ENCODE measurements at regions not wholly inside any gene's neighbourhood (a gene's known extent, or its start where the extent isn't known, plus 50 kb on each side); places are given as distances from the start of the nearest gene placed in this dataset.

DNA sequence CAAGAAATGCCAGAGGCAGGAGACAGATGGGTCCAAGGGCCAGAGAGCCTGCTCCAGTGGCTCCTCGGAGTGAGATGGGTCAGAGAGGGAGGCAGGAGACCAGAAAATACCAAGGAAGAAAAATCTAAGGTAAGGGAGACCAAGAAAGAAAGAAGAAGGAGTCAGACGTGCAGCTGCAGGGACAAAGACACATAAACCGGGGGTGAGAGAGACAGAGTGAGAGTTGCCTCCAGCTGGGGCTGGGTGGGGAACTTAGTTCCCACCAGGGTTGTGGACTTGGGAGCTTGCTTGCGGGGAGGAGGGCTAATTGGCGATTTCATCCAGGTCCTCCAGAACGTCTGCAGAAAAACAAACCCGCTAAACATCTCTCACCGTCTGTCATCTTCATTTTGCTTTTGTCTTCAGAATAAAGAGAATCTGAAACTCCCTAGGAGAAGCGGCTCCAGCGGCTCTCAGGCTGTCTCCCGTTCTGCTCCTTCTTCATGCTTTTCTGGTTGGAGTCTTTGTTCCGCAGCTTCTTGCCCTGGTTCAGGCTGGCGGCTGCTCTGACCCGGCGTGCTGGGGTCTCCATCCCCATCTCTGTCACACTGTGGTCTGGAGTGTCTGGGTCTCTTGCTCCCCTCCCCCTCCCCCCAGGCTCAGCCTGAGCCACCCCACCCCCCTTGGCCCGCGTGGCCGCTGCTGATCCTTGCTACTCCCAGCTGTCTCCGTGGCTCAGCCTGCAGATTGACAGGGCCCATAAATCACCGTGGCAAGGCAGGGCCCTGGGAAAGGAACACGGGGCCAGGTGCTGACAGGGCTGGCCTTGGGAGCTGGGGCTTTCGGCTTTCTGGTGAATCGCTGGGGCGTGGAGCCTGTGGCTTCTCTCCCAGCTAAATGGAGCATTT is 66.6 kb downstream of the UBIAD1 start:
- no peak for TF ChIP-seq CTCF (IDR thresholded peaks at IDR 0.05)
- TF ChIP-seq POLR2A (IDR thresholded peaks at IDR 0.05) = no peak
- TF ChIP-seq POLR2AphosphoS5 (IDR thresholded peaks at IDR 0.05) = no peak
